Stimulated activated CD4-positive, alpha-beta T cell treated with anti-CD3 and anti-CD28 coated beads, TNF-alpha, amount 100 ng/mL, for 1 hour (primary cell): ENCODE measurements at regions not wholly inside any gene's neighbourhood (a gene's known extent, or its start where the extent isn't known, plus 50 kb on each side); places are given as distances from the start of the nearest gene placed in this dataset.

Source experiments
- DNase-seq, 3 donors: peaks; one replicate each; pipeline ENCODE4 v3.0.0-alpha.2; 2020; ENCODE audit warnings: low read depth in 3 of 3, low spot score in 1 of 3

DNA sequence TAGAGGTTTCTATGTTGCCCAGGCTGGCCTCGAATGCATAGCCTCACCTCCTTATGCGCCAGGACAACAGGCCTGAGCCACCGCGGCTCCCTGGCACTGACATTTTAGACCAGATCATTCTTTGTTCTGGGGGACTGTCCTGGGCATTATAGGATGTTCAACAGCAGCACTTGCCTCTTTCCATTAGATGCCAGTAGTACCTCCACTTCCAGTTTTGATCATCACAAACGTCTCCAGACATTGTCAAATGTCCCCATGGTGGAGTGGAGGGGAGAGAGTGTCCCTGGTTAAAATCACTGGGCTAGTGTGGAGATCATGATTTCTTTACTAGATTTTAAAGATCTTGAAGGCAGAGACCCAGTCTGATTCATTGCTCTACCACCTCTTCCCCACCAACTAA lies 125.2 kb upstream of the MKLN1 start:
- no peak for DNase-seq

DNA sequence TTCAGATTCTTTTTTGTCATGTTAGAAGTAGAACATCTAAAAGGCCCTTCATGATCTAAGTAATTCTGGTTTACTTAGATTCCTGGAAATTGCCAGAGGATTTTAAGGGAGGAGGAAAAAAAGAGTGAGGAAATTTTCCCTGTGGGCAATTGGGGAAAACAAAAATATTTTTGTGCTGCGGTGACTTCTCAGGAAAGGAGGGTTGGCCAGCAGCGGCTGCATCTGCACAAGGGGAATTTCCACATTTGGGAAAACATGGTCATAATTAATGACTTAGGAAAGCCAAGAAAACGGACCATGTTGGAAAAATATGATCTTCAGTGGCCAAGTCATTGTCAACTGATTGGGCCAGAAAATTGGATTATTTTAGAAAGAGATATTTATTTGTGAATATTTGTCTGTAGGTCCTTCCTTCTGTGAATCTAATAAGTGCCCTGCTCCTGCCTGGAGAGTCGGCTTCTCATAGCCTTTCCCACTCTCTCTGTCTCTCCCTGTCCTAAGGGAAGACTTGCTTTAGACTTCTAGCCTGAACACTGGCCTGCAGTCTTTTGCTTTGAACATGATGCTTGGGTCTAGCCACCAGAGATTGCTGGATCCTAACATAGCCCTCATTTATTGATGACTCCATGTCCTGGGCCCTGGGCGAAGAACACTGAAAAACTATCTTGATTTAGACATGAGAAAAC lies 124.2 kb upstream of the MKLN1 start:
- DNase-seq: no peak

DNA sequence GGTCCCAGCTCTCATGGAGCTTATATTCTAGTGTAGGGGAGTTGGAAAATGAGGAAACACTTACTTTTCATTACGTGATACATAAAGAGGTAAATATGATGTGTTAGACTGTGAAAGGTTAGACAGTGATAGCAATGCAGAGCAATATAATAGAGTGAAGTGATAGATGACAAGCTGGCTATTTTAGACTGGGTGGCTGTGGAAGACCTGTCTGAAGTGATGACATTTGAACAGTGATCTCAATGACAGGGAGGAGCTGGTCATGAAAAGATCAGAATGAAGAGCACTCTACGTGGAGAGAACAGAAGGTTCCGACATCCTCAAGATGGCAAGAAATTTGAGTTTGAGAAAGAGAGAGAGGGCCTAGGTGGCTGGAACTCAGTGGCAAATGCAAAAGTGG lies 118.9 kb upstream of the MKLN1 start:
- DNase-seq: no peak

DNA sequence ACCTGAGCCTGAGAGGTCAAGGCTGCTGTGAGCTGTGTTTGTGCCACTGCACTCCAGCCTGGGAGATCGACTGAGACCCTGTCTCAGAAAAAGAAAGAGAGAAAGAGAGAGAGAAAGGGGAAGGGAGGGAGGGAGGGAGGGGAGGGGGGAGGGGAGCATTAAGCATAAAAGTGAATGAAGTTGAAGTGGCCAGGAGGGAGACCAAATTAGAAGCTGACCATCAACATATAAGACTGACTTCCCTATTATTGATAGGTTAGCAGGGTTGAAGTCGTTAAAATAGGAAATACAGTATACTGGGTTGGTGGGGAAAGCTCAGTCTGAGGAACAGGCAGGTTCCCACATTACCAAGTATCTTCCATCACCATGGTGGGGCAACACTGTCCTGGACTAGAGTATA lies 117.1 kb upstream of the MKLN1 start:
- no peak for DNase-seq

DNA sequence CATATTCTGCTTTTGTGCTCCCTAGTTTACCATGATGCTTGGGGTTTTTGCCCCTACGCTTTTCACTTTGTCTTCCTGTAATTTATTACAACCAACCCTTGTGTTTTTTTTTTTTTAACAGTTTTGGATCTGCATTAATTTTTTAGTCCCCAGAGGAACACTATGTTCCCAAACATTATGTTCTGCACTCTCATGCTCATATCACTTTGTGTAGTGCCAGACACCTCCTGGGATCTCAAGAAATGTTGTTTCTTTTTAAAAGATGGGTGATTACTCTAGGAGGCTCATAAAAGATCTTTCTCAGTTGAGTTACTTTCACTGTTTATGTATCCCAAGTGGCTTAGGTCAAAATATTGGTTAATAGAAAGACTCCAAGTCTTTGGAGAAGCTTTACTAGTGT lies 116.2 kb upstream of the MKLN1 start:
- DNase-seq: no peak

DNA sequence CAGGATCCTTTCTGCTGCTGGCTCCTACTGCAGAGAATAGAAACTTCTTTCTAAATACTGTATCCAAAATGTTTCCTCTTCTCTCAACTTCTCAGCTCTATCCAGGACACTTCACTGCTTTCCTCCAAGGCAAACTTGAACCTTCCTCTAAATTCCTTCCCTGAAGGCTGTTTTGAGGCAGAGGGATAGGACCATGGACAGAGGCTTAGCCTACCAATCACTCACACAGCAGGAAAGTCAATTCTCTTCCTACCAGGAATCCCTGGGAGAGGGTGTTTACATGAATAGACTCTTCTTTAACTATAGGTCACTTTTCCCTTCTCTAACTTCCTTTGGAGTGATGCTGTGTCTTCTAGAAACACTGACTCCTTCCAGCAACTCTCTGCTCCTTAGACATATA lies 115.6 kb upstream of the MKLN1 start:
- no peak for DNase-seq

DNA sequence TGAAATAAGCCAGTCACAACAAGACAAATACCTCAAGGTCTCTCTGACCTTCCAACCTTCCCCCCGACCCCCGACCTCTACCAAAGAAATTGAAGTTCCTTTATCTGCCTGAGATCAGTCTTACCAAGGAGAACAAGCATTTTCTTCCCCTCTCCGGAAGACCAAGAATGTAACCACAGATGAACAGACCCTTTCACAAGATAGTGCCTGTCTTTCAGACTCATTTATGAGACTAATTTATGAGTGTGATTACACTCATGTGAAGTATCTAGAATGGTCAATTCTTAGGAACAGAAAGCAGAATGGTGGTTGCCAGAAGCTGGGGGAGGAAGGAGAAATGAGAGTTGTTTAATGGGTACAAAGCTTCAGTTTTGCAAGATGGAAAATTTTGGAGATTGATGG lies 108.9 kb upstream of the MKLN1 start:
- DNase-seq: no peak

DNA sequence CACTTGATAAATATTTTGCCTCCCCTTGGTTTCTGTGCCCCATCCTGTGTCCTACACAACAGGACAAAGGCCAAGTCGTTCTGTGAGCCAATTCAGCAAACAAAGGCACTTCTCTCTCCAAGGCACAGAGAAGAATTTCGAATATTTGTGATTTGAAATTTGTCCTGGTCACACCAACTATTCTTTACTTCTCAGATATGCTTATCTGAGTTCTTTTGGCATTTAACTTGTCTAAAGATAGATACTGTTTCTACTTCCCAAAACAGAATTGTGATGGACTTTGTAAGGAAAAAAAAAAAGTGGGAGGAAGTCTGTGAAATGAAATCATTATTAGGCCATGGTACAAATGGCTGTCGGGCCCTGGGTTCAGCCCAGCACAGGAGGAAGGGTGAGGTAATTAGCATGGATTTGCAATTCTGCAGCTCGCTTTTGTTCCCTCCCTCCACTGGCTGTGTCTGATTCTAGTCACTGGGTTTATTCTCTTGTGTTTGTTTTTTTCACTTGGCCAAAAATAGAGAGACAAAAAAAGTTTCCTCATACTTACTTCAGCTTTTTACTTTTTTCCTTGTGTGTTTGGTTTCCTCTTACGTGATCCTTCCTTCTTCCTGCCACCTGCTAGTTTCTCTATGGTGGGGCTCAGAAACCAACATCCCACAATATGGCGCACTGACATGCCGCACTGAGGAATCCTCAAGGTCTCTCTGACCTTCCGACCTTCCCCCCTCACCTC lies 108.2 kb upstream of the MKLN1 start:
- DNase-seq: no peak

DNA sequence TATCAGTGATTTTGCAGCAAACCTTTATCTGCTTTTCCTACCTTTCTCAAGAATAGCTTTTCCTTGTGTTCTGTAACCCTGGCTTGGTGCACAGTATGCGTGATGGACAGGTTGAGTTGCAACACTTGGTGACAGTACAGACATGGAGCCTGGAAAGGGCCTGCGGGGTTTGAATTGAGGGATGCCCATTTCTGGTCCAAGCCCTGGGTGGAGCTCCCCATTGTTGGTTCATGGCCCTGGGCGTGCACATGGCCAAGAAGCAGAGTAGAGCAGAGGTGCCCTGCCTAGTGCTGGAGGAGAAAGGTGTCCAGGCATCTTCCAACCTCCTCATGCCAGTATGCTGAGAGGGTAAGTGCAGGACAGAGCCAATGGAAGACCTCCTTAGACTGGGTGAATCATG lies 106.6 kb upstream of the MKLN1 start:
- DNase-seq: no peak

DNA sequence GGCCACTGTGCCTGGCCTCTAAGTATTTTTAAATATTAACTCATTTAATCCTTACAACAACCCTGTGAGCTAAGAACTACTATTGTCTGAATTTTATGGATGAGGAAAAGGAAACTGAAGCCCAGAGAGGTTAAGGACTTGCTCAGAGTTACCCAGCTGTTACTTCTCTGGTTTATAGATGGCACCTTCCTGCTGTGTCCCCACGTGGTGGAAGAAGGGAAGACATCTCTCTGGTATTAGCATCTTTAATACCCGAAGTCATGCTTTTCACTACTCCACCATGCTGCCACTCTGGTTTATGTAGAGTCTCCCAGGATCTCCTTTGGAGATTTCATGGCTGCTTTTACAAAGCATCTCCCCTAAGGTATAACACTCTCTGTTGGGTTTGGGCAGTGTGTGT lies 105.5 kb upstream of the MKLN1 start:
- no peak for DNase-seq

DNA sequence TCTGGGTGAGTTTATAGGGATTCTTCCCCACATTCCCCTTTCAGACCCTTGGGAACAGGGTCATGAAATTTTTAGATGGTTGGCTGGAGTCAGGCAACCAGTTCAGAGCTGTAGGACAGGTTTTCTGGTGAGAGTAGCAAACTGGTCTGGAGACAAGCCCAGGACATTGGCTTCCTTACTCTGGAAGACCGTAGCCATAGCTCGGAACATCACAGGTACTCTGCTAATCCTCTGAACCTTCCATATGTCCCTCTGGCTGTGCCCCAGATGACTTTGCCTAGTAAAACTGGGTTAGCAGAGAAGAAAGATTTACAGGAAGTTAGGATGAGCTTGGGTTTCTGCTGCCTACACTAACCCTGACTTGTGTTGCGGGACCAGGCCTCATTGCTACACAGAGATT lies 104.5 kb upstream of the MKLN1 start:
- no peak for DNase-seq

DNA sequence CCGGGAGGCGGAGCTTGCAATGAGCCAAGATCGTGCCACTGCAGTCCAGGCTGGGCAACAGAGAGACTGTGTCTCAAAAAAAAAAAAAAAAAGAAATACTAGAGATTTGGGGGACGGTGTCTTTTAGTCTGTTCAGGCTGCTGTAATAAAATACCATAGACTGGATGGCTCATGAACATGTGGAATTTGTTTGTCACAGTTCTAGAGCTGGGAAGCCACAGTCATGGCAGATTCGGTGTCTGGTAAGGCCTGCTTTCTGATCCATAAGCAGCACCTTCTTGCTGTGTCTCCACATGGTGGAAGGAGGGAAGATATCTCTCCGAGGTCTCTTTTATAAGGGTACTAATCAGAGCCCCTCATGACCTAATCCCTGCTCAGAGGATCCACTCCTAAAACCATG lies 102.7 kb upstream of the MKLN1 start:
- DNase-seq: no peak

DNA sequence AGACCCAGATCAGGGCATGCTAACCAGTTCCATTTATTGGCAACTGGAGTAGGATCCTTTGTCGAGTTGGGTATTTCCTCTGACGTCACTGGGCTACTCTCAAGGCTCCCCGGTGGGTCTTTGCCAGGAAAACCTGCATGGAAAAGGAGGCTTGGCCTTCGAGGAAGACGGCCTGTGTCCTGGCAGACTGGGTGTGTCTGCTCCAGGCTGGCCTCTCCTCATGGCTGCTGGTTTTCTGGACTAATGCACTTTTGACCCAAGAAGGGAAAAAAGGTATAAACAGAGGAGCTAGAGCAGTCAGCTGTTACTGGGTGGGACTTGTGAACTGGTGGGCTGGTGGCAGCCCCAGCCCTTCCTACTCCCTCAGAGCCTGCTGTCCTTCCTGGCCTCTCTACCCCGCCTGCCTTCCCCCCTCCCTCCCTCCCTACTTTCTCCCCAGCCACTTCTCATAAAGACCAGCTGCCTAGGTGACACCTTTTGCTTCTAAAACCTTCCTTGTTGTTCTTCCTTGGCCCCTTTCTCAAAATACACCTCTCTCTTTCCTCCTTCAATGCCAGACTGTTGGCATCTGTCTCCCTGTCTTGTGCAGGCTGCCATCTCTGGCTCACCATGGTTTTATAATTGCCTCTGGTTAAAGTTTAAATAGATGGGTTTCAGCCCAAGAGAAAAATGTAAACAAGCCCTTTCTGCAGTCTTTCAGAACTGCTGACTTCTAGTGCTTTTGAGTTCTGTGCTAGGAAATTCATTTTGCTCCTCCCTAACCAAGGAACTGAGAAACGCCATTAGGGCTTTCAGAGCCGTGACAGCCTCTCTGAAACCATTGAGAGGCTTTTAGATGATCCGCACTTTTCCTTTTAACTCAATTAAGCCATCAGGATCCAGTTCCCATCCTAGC lies 101.8 kb upstream of the MKLN1 start:
- no peak for DNase-seq

DNA sequence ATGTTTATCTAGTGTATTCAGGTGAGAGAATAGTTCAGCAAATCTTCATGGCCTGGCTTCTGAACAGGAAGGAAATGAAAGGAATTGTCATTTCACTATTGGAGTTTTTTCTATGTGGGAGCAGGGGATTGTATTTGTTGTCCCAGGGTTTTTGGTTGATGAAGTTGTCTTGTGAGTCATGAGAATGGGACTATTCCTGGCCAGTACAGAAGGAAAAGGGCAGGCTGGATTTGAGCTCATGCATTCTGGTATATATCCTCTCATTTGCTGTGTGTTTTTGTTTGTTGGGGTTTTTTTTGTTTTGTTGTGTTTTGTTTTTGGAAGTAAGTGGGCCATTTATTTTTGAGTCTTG lies 101.2 kb upstream of the MKLN1 start:
- no peak for DNase-seq

DNA sequence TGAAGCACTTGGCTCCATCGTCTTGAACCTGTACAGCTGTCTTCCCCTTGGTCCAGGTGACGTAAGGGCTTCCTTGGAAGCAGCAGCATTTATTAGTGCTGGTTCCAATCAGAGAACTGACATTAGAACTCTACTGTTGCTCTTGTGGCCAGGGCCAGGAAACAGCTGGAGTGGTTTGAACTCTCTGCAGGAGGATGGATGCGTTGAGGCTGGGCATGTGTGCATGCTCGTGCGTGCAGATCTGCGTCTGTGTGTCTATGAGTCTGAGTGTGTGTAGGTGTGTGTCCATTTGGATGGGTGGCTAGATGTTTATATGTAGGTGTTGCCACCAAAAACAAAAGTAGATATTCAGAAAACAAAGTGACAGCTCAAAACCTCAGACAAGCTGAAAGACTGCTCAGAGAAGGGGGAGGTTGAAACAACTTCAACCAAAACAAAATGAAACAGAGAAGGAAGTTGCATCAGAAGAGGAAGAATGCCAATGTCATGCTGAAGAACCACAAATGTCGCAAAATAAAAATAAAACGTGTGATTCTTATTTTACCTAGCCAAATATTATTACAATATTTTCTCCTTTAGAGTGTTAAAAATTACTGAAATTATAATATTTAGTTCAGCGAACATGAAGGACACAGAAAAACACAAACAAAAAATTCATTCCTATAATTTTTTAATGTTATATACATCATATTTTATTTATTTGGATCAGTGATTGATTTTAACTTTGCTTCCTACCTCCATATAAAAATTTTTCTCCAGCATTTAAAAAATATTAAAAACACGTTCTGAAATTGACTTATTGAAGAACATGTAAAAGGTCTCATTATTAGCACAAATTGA lies 96.1 kb upstream of the MKLN1 start:
- DNase-seq: peak; percentile 5 to 33 (median 23)

DNA sequence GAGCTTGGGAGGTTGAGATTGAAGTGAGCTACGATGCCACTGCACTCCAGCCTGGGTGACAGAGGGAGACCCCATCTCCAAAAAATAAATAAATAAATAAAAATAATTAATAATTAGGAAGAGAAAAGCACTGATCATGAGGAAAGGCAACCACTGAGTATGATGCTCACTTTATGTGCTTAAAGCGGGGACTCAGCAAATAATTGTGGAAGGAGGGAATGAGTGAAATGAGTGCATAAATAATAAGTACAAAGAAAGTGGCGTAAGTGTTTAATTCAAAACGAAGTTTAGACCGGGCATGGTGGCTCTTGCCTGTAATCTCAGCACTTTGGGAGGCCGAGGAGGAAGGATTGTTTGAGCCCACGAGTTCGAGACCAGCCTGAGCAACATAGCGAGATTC lies 94.9 kb upstream of the MKLN1 start:
- no peak for DNase-seq

DNA sequence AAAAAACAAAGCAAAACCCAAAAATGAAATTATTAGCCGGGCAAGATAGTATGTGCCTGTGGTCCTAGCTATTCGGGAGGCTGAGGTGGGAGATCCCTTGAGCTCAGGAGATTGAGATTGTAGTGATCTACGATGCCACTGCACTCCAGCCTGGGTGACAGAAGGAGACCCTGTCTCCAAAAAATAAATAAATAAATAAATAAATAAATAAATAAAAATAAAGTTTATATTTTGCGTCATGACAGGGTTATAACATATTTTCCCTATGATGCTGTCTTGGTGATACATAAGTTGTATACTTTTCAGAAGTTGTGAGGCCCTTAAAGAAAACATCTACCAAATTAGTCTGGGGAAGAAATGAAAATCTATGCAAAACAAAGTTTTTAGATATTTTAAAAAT lies 94.5 kb upstream of the MKLN1 start:
- no peak for DNase-seq

DNA sequence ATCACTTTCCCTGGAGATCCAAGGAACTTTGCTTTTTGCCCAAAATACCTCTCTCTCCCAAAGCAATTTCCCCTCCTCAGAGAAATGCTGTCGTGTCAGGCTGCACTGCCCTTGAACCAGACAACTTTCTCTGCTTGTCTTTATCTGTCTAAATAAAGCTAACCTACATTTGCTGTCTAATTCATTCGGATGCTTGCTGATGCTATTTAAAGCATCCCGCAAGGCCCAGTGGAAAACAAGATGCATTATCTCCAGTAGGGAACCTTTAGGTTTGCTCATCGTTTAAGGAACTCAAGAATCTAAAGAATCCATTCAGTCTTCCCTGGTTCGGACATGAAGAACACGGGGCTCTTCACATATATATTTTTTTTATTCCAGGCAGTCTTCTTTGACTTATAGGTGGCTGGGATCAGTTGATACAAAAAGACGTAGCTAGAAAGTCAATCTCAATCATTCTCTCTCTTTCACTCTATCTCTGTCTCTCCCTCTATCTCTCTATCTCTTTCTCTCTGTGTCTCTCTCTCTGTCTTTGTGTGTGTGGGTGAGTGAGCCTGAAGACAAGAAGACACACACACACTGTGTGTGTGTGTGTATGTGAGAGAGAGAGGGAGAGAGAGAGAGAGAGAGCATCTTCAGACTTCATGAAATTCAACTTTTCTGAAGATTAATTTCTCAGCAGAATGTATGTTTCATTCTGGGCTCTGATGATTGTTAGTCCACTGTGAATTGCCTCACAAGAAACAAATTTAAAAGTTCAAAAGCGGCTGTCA lies 92.8 kb upstream of the MKLN1 start:
- no peak for DNase-seq

DNA sequence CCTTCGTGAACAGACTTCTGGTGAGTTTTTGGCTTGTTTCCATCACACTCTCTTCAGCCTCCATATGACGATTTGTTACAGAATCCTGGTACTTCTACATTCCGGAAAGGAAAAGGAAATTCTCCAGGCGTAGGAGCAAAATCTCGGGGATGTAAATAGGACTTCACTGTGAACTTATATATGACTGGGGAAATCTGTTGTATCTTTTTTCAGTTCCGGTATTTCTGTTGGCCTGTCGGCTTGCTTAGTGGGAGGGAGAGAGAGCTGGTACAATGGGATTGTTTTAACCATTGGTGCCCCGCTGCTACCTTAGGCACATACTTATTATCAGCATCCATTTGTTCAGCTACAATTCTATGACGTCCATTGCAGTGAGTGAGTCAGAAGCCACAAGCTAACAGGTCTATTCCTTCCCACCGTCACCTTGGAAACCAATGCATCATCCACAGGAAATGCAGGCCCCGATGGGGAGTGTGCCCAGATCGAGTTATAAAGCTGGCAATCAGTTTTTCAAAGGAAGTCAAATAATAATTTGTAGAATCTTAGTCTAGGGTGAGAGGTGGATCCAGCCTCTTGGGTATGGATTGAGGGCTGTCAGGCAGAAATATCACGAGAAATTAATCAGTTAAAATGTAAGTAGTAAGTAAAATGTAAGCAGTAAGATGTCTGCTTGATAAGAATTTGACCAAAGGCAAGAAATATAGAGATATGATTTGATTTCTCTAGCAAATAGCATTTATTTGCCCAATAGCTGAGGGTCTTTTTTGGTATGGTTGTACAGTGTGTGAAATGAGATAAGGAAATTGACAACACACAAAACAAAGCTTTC lies 92.0 kb upstream of the MKLN1 start:
- peak; percentile 21 to 43 (median 42) for DNase-seq

DNA sequence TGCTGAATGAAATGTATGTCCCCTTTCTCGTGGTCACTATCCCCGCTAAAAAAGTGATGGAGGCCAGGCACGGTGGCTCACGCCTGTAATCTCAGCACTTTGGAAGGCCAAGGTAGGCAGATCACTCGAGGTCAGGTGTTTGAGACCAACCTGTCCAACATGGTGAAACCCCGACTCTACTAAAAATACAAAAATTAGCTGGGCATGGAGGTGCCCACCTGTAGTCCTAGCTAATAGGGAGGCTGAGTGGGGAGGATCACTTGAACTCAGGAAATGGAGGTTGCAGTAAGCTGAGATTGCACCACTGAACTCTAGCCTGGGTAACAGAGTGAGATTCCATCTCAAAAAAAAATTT lies 91.4 kb upstream of the MKLN1 start:
- no peak for DNase-seq
